ENCODE measurements at regions not wholly inside any gene's neighbourhood (a gene's known extent, or its start where the extent isn't known, plus 50 kb on each side); places are given as distances from the start of the nearest gene placed in this dataset.

DNA sequence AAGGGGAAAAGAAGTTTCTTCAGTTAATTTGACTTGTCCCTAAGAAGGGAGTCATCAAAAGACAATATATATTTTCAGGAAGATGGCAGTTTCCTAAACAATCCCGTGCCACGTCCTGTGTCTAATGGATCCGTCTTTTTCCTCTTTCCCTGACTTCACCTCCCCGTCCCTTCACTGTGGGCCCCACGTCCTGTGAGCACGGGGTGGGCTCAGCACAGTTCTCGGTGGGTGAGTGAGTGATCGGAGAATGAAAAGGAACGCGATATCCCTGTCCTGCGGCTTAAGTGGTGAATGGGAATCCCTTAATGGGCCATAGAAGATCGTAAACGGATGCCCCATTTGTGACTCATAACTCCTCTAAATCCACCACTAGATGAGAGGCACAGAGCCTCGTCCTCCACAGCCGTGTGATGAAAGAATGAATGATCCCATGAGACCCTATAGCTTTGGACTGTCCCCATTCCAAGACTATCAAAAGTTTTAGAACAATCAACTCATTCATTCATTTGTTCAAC lies 63.5 kb upstream of the PITRM1 start:
- TF ChIP-seq CTCF (IDR thresholded peaks at IDR 0.05; ENCODE audit: low read depth, low read length): no peak
- H3K4me3 ChIP-seq (ENCODE audit: low read depth, low read length): no peak overlapping the region

DNA sequence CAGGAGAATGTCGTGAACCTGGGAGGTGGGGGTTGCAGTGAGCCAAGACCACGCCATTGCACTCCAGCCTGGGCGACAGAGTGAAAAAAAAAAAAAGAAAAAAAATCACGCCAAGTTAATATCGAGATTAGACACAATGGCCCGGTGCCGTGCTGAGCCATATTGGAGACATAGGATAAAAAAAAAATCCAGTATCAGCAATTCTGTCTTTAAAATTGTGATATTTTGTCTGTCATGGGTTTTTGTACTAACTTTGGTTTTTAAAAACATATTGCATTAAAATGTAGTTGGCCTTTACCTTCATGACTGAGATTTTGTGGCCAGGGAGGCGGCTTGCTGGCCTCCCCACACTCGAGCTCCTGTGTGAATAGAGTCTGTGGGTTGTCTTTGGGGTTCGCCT lies 62.8 kb upstream of the PITRM1 start:
- H3K4me3 ChIP-seq (ENCODE audit: low read depth, low read length): no peak overlapping the region
- no peak for TF ChIP-seq CTCF (IDR thresholded peaks at IDR 0.05; ENCODE audit: low read depth, low read length)

- TF ChIP-seq CTCF (IDR thresholded peaks at IDR 0.05; ENCODE audit: low read depth, low read length): no peak
- no peak overlapping the region for H3K4me3 ChIP-seq (ENCODE audit: low read depth, low read length)
Observed at GRCh38 chr10:3233486-3233990, 61.0 kb upstream of the PITRM1 start.

- no peak overlapping the region for H3K4me3 ChIP-seq (ENCODE audit: low read depth, low read length)
- no peak for TF ChIP-seq CTCF (IDR thresholded peaks at IDR 0.05; ENCODE audit: low read depth, low read length)
Observed at GRCh38 chr10:3231951-3232730, 59.6 kb upstream of the PITRM1 start.

DNA sequence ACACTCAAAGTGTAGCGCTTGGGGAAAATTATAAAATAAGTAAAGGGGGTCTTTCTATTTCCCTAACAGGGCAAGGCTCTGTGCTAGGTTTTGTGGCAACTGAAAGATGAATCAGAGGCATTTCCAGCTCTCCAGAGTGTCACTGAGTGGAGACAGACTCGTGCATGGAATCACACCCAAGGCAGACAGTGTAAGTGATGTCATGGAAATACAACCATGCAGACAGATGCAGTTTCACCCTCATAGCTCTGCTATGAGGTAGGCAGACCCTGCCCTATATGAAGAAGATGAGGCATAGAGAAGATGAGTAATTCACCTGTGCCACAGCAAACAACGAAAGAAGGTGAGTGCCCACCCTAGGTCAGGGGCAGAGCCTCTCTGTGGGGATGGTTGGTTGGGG lies 57.2 kb upstream of the PITRM1 start:
- H3K4me3 ChIP-seq (ENCODE audit: low read depth, low read length): no peak overlapping the region
- no peak for TF ChIP-seq CTCF (IDR thresholded peaks at IDR 0.05; ENCODE audit: low read depth, low read length)

- no peak for TF ChIP-seq CTCF (IDR thresholded peaks at IDR 0.05; ENCODE audit: low read depth, low read length)
- no peak overlapping the region for H3K4me3 ChIP-seq (ENCODE audit: low read depth, low read length)
Observed at GRCh38 chr10:3228629-3228945, 56.0 kb upstream of the PITRM1 start.

DNA sequence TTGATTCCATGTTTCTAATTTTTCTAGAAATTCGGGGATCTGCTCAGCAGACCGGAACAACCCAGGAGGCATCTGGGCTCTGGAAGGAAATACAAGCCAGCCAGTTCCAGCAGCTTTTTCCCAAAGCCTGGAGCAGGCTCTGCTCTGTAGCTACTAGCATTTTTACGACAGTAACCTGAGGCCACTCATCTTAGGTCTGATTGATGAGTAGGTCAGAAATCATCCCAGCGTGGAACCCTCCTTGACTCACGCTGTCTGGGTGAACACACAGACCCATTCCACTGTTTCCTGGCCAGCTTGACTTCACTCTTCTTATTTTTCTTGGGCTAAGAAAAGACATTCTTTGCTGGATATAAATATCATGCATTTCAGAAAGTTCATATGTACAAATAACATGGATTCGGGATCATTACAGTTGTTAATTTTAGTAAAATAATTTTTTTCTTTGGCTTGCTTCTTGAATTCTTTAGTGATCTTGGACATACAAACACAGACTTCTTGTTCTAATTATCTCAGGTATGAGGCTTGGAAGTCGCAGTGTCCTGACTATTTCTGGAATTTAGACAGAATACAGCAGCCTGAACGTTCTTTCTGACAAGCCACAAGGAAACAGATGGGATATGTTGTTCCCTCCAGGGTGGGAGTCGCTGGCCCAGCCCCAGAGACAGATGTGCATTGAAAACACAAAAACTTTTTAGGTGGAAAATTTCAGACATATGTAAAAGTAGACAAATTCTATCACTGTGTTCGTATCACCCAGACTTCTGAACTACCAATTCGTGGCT lies 54.6 kb upstream of the PITRM1 start:
- TF ChIP-seq CTCF (IDR thresholded peaks at IDR 0.05; ENCODE audit: low read depth, low read length): no peak
- peak overlapping the region; percentile 23; the same call in 1 of the 2 replicates for H3K4me3 ChIP-seq (ENCODE audit: low read depth, low read length)

All from WI38 (cell line).